T follicular helper cell (primary cell): ENCODE measurements at regions not wholly inside any gene's neighbourhood (a gene's known extent, or its start where the extent isn't known, plus 50 kb on each side); places are given as distances from the start of the nearest gene placed in this dataset.

ENCODE experiments used
- DNase-seq: peaks from one replicate; pipeline ENCODE4 v3.0.0-alpha.2; 2020; ENCODE audit warnings: low read depth

DNA sequence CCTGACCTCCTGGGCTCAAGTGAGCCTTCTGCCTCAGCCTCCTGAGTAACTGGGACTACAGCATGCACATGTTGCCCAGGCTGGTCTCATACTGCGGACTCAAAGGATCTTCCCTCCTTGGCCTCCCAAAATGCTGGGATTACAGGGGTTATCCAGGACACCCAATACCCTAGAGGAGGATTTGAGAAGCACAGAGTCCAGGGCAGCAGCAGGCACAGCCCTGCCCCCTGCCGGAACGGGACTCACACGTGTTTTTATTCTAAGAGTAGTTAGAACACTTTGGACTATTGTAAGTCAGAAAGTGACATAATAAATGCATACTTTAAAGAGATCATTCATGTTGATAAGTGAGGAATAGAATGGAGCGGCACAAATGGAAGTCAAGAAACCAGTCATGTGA lies 80.2 kb downstream of the C6orf118 start:
- no peak for DNase-seq

DNA sequence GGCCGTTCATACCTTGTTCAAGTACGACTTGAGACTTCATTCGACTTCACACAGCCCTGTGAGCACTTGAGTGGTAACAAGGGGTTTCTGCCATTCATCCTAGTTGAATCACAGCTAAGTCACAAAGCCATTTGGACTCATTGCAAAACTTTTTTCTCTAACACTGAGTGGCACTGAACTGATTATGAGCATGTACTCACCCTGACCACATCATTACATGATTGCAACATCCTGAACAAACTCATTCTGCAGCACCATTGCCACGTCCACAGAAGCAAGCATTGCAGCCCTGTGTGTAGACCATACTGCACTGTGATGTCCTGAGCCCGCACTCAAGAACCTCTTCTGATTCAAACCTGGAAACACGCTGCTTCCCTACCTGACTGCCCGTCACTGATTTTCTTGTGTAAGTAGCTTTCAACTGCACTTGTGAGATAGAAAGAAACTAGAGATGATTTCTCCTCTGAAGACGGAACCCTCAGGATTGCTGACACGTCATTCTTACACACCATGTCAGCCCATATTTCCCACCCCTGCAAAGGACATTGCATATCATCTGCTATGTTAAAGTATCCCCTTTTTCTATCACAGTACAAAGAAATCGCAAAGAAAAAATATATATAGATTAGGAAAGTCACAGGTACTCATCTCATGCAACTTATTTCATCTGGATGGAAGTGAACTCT lies 81.6 kb downstream of the C6orf118 start:
- no peak for DNase-seq

DNA sequence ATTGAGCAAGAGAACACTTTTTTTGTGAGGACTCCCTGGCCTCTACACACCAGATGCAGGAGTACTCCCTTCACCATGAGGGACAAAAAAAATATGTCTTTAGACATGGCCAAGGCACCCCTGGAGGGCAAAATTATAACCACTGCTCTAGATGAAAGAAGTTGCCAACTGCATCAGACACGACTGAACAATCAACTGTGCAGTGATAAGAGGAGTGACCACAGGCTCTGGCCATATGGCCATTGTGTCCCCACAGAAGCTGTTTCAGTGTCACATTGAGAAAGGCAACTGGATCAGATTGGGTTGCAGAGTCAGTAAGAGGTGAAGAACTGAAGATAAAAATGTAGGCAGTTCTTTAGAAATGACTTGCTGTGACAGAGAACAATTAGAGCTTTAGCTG lies 85.7 kb downstream of the C6orf118 start:
- DNase-seq: no peak

DNA sequence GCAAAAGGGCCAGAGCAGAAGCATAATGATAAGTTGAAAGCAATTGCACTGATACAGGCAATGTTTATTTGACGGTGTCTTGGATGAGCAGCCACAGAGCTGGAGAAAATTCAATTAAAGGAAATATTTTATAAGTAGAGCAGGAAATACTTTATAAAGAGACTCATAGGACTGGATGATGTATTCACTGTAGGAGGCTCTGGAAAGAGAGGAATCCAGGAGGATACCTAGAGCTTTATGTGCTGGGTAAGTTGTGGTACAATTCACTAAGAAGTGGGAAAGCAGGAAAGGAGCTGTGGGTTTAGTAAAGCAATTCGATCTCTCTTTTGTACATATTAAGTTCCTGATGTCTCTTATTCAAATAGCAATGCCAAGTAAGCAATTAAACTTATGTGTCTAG lies 86.3 kb downstream of the C6orf118 start:
- no peak for DNase-seq

DNA sequence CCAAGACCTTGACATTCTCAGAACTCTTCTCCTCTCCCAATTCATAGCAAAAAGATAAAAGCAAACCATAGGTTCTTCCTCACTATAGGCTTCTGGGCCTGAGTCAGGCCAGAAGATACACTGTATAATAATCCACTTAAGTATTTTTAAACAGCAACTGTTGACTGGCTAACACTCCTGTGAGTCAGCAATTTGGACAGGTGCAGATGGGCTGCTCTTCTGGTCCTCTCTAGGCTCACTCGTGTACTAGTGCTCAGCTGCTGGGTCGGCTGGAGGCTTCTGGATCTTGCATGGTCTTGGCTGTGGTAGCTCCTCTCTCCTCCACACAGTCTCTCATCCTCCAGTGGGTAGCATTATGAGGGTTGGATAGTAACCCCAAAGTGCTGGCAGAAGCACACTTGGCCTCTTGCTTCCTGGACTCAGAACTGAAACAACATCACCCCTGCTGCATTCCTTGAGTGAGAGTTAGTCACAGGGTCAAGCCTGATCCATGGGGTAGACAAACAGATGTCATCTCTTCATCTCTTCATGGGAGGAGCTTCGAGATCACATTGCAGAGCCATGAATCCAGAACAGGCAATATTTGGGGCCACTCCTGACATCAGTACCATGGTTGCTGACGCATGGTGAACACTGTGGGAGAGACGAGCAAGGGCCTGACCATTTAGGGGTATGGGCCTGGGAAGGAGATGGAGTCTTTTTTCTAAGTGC lies 86.9 kb downstream of the C6orf118 start:
- no peak for DNase-seq

DNA sequence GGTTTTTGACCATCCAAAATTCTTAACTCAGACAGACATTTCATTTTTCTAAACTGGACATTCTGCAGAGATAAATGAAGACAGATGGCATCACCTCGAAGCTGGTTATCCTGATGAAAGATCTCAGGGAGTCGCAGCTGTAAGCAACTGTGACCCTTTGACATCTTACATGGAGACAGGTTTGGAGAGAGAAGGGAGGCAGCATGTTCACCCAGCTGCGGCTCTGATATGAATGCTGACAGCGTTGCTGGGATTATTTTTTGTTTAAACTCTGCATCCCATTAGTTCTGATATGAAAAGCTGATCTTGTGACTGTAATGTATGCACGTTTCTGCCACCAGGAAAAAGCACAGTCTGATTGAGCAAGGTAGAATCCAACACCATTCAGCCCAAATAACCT lies 89.4 kb downstream of the C6orf118 start:
- DNase-seq: no peak

DNA sequence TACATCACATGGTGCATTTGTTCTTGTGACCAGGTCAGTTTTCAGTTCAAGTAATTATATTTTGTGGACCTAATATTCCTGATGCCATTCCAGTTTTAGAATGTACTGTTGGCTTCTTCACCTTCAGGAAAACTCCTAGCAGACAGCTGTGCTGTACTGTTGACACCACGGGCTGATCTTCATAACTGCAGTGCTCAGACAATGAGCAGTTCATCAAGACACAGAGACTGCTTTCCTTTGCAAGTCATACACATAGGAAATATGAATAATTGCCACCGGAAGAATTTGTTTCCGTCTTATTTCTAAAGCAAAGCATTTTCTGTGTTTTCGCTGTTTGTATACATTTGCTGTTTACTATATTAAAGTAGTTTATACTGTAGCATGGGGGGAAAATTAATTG lies 89.8 kb downstream of the C6orf118 start:
- no peak for DNase-seq

DNA sequence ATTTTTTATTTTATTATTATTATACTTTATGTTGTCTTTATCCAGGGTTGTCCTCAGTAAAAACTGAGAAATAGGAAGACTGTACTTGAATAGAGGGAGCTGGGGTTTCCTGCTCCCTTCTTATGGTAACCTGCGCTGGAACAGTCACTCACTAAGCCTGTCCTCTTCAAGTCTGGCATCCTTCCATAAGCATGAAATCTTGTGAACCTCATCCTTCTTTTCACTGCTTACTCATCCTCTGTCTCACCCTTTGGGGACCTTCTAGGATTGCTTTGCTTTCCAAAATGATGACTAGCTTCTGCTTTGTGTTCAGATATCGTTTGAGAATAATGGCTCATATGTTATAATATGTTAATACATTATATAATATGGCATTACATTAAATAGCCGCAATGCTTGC lies 90.6 kb downstream of the C6orf118 start:
- no peak for DNase-seq

DNA sequence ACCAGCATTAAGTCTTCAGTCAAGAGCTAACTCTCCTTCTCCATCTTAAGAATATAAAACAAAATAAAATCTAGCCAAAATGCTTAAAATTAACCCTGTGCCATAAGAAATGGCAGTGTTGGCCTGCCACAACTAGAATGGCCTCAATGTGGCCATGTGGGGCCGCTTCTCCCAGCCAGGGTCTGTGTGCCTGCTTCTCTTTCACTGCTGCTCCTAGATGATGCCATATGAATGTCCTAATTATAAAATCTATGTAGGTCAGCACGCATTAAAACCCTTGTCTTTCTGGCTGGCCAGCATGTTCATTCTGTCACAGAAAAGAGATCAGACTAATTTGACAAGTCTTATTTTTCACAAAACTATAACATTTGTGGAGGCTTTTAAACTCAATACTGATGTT lies 102.6 kb downstream of the C6orf118 start:
- DNase-seq: no peak

DNA sequence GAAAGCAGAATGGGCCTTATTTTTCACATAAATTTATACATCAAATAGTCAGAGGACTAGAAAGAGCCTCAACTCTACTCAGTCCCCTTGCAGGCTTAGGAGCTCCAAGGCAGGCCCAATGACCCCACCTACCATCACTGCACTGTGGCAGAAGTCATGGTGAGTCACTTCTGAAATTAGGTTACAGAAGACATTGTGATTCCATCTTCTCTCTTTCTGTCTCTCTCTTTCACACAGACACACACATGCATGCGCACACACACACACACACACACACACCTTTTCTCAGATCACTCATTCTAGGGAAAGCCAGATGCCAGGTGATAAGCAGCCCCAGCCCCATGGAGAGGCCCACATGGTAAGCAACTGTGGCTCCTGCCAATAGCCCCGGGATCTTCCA lies 103.8 kb downstream of the C6orf118 start:
- DNase-seq: no peak

DNA sequence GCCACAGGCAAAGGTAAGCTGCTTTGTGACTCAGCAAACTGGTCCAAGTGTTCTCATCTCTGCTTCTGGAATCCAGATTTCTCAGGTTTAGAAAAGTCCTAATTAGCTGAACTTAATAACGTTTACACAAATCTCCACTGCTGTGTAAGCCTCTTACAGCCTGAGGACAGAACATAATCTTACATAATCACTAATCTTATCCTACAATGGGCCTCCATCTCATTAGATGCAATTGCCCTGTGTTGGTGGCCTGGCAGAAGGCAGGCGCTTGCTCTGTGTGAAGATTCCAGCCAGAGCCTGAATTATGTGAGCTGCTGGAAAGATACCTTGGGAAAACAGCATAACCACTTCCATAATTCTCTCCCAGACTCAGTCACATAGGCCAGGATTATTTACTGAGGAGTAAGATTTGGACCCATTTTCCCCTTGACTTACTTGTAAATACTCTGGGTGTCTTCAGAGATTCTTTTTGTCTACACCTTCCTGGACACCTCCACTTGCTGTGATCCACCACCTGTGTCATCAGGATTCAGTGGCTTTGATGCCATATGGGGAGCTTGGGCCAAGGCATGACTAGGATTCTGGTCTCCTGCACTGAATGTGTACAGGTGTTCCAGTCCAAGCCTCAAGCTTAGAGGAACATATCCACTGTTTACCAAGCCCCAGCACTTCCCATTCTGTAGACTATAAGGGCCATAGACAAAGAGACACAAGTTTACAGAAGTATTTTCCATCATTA lies 104.4 kb downstream of the C6orf118 start:
- DNase-seq: no peak

DNA sequence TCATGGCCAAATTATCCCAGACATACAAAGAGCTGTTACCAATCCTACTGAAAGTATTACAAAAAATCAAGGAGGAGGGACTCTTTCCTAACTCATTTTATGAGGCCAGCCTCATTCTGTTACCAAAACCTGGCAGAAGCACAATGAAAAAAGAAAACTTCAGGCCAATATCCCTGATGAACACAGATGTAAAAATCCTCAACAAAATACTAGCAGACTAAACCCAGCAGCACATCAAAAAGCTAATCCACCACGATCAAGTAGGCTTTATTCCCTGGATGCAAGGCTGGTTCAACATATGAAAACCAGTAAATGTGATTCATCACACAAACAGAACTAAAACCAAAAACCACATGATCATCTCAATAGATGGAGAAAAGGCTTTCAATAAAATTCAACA lies 109.2 kb downstream of the C6orf118 start:
- DNase-seq: no peak

DNA sequence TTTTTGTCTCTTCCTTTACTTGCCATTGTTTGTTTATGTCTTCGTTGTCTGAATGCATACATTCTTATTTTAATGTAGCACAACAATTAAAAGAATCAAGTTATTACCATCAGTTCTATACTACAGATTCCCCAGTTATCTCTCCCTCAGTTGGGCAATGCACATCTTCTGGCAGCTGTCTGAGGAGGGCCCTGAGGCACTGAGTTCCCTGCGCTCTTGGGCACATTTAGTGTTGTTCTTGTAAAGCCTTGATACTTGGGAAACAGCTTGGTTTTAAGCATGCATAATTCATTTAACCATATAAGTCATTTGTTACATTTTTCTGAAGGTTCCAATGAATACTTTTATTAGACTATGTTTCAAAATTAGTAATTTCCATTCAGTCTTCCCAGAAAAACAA lies 117.9 kb downstream of the C6orf118 start:
- no peak for DNase-seq

DNA sequence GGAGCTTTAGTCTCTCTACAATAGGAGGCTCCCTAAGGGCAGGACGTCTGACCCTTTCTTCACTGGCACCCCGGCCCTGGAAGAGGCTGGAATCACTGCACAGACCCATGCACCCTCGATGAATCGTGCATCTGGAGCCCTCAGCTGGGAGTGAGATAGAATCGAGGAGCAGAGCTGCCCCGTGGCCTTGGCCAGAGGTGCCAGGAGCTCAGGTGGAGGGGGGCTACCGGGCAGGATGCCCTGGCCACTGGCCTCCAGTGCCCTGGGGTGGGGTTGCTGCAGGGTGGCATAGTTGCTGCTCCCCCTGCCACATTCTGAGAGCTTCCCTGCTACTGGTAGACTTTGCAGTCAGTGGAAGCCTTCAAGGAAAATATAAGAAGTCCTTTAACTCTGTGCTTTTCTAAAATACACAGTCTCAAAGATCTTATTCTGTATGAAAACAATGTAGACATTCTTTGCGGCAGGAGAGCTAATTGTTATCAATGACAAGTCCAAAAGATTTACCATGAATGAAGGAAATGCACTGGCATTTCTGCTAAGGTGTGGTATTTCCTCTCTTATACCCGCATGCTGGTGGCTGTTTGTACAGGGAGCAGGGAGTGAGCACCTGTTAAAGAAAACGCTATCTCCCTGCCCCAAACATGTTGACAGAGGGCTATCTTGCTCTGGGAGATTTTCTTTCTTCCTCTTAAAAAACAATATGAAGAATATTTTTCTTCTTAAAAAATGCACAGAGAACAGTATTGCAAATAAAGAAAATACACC lies 122.8 kb downstream of the C6orf118 start:
- no peak for DNase-seq

DNA sequence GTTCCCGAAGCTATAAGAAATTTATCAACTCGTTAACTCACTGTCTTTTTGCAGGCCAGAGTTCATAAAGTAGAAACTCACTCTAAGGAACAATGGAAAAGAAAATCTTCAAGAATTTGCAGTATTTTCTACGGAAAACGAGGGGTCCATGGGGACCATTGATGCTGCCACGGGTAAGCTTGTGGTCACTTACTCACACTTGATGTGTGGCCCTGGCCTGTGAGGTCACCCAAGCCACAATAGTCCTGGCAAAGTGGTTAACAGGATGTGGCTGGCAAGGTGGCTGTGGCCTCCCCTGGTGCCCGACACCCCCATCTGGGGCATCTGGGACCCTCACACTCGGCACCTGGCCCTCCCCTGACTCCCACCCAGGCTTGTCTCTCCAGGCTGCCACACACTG lies 123.4 kb downstream of the C6orf118 start:
- no peak for DNase-seq

DNA sequence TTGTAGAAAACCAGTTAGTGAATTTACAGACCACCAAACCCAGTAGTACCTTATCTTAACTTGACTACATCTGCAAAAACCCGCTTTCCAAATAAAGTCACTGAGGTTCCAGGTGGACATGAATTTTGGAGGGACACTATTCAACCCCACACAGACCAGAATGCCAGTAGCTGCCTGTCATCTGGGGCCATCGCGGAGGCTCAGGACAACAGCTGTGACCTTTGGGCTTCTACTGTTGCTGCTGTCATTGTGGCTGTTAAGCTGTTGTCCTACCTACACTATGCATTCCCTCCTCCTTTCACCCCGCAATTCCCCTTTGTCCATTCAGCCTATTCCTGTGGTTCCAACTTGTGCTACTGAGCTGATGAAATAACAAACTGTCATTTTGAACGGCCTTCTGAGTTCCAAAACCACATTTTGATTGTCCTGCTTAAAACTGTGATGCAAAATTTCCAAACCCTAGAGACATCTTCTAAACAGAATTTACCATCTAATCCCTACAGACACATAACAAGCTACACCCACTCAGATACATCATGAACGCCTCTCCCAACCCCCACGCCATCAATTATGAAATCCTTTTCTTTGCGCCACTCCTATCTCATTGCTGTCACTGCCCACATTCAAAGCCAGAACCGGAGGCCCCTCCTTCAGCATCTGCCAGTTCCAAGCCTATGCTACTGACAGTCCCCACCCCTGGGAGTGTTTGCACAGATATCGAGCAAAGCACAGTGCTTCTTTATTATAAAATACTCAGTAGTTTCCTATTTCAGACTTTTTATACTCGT lies 125.0 kb downstream of the C6orf118 start:
- no peak for DNase-seq

DNA sequence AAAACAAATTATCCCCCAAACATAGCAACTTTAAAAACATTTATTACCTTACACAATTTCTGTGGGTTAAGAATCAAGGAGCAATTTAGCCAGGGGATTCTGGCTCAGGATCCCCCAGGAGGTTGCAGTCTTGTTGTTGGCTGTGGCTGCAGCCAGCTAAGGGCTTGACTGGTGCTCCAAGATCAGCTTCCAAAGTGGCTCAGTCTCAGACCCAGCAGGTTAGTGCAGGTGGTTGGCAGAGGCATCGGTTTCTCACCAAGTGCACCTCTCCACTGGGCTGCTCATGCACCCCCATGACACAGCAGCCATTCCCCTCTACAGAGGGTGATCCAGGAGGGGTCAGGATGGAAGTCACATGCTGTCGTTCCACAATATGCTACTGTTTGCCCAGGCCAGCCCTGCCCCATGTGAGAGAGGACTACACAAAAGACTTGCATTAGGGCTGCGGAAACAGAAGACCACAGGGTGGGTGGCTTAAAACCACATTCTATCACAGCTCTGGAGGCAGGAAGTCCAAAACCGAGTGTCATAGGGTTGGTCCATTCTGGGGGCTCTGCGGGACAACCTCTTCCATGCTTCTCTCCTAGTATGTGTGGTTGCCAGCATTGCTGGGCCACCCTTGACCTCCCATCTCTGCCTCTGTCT lies 125.8 kb downstream of the C6orf118 start:
- no peak for DNase-seq

DNA sequence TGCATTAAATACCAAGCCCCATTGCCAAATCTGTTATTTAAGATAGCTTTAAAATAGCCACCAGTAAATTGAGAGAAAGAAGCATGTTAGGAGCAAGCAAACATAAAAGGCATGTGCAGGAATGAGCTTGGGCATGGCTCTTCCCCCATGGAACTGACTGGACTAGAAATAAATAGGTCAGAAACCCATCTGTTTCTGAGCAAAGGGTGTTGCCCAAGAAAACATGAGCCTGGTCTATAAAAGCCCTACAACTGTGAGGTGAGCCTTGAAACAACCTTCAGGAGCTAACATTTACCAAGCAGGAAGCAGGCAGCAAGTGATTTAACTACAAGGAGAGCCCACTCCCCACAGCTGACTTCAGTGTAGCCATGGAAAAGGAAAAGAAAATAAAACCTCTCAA lies 126.3 kb downstream of the C6orf118 start:
- no peak for DNase-seq

DNA sequence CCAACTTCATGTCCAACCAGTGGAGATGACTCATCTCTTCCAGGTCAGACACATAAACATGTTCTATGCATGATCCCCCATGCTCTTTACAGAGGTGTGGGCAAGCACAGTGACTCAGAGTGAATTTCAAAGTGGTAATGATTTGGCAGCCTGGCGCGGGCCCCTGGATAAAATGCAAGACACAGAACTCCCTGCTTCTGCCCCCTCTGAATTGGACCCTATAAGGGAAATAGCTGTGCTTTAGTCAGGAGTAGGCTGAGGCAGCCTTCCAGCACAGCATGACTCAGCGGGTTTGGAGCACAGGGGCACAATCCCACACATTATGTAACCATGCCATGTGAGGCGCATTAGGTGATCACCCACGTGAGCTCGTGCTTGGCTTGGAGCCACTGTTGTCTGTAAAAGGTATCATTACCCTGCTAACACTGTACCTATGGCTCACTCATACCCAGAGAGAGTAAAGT lies 127.4 kb downstream of the C6orf118 start:
- no peak for DNase-seq

DNA sequence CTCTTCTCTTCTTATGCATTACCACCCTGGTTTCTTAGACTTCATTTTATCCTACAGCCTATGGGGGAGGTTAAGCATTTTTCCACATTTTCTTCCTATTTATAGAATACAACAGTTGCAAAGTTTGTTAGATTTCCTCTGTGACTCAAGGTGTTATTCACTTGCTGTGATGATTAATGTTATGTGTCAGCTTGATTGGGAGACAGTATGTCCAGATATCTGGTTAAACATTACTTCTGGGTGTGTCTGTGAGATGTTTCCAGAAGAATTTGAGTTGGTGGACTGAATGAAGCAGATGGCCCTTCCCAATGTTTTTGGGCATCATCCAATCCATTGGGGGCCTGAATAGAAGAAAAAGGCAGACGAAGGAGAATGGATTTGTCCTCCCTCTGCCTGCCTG lies 131.3 kb downstream of the C6orf118 start:
- DNase-seq: no peak

DNA sequence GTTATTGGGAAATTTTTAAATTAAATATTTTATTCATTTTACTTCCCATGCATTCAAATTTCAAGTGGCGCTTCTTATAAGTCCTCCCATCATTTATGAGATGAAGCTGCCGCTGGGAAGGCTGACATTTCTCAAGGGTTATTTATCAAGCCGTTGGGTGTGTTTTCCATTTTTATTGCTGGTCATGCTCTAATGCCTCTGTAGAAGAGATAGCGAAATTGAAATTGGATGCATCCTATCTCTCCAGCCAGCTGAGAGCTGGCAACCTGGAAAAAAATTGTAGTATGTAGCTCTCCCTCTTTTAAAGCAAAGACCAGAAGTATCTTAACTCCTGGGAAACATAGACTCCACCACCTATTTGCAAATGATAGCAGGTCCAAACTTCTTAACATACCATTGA lies 135.9 kb downstream of the C6orf118 start:
- DNase-seq: no peak
